MM.1S (cell line): ENCODE measurements at regions not wholly inside any gene's neighbourhood (a gene's known extent, or its start where the extent isn't known, plus 50 kb on each side); places are given as distances from the start of the nearest gene placed in this dataset.

Experiments
- CTCF ChIP-seq: fragments of 300-600 bp; sonication (generic); IDR thresholded peaks from 2 replicates; pipeline ENCODE4 v1.5.1; 2016; ENCODE audit warnings: antibody characterized with exemption, low read length, mixed read lengths
- EZH2 ChIP-seq: fragments of 300-600 bp; sonication (generic); optimal IDR thresholded peaks from 2 replicates; pipeline ENCODE3; 2017; ENCODE audit warnings: low read depth, mild to moderate bottlenecking, antibody characterized with exemption, low read length, mixed read lengths

GRCh38 chr3:148389916-148390315, 307.8 kb upstream of the AGTR1 start:
- TF ChIP-seq CTCF (no peak), EZH2 (no peak)
